ENCODE measurements at regions not wholly inside any gene's neighbourhood (a gene's known extent, or its start where the extent isn't known, plus 50 kb on each side); places are given as distances from the start of the nearest gene placed in this dataset.

- TF ChIP-seq POLR2A (IDR thresholded peaks at IDR 0.05) (no peak), CTCF (IDR thresholded peaks at IDR 0.05) (no peak)
Observed at GRCh38 chr5:30387974-30388632, 805.4 kb upstream of the CDH6 start.
